ENCODE measurements at regions not wholly inside any gene's neighbourhood (a gene's known extent, or its start where the extent isn't known, plus 50 kb on each side); places are given as distances from the start of the nearest gene placed in this dataset.

GRCh38 chr2:234339501-234339900, 157.4 kb downstream of the ARL4C start:
- no peak overlapping the region for H2AFZ ChIP-seq (ENCODE audit: low read length)
- ATAC-seq (no peak), DNase-seq (ENCODE audit: low spot score) (no peak), FAIRE-seq (no peak)
- TF ChIP-seq SALL2 (CRISPR knock-in tag; IDR thresholded peaks at IDR 0.05) (no peak), HINFP (CRISPR knock-in tag; IDR thresholded peaks at IDR 0.05; ENCODE audit: low read depth) (no peak), ZNF468 (CRISPR knock-in tag; IDR thresholded peaks at IDR 0.05) (no peak), ELK4 (CRISPR knock-in tag; IDR thresholded peaks at IDR 0.05; ENCODE audit: borderline replicate concordance) (no peak), NAIF1 (CRISPR knock-in tag; IDR thresholded peaks at IDR 0.05; ENCODE audit: borderline replicate concordance) (no peak), ELF4 (CRISPR knock-in tag; IDR thresholded peaks at IDR 0.05; ENCODE audit: borderline replicate concordance) (no peak), BCL3 (CRISPR knock-in tag; IDR thresholded peaks at IDR 0.05) (no peak), ZNF292 (CRISPR knock-in tag; IDR thresholded peaks at IDR 0.05; ENCODE audit: borderline replicate concordance, low read depth) (no peak), JARID2 (CRISPR knock-in tag; IDR thresholded peaks at IDR 0.05; ENCODE audit: insufficient replicate concordance) (no peak), ZNF792 (CRISPR knock-in tag; IDR thresholded peaks at IDR 0.05) (no peak), ZNF589 (CRISPR knock-in tag; conservative IDR thresholded peaks at IDR 0.05) (no peak), ZZZ3 (CRISPR knock-in tag; IDR thresholded peaks at IDR 0.05; ENCODE audit: borderline replicate concordance) (no peak), RNF2 (conservative IDR thresholded peaks at IDR 0.05; ENCODE audit: low read depth) (no peak), MEIS2 (CRISPR knock-in tag; IDR thresholded peaks at IDR 0.05) (no peak), PHF8 (CRISPR knock-in tag; IDR thresholded peaks at IDR 0.05) (no peak), ZUFSP (CRISPR knock-in tag; IDR thresholded peaks at IDR 0.05; ENCODE audit: borderline replicate concordance) (no peak)
- no peaks in the 10 kb centered on the region for H3K4me1 ChIP-seq (ENCODE audit: insufficient read depth, low read length)
- in situ Hi-C loops (cut with HindIII; ENCODE audit: extremely low pct_ligation_motif_present, low pct_unique_long_range_greater_than_20kb) (no loop called here), intact Hi-C loops (cut with micrococcal nuclease; ENCODE audit: unreplicated experiment) (no loop called here)
- ChIA-PET CTCF (ENCODE audit: low intra/inter-chr PET ratio, low total read pairs) (no interaction called here), POLR2A (no interaction called here)
- H3K4me2 ChIP-seq (ENCODE audit: low read depth, low read length), result no peak overlapping the region
- H3K9ac ChIP-seq (ENCODE audit: insufficient read depth, low read depth, low read length), result no peak overlapping the region
- H3K27ac ChIP-seq (ENCODE audit: extremely low read length, insufficient read depth, low read length), result no peak overlapping the region
- no TSS peak for BruUV-seq (replicated peaks)
- peaks cover 0 to 12% of the 10 kb centered on the region in 2 experiments; a peak in 2 of 5 replicates for H3K27me3 ChIP-seq (ENCODE audit: control insufficient read depth in 1 of 2, insufficient read depth in 2 of 2, low read length in 2 of 2)
- WGBS (ENCODE audit: low lambda C conversion rate), result 57% methylated on average over 5 of the region's 5 CpGs
- no peaks in the 10 kb centered on the region for H3K79me2 ChIP-seq (ENCODE audit: insufficient read depth, low read length)
- no peaks in the 10 kb centered on the region for H3K36me3 ChIP-seq (replicated peaks in 1 of 2; ENCODE audit: control insufficient read depth in 1 of 2, insufficient read depth in 2 of 2, low read length in 2 of 2)
- no peaks in the 10 kb centered on the region for H4K20me1 ChIP-seq (ENCODE audit: insufficient read depth, low read length)
- no peak overlapping the region for H3K4me3 ChIP-seq (replicated peaks in 1 of 3; ENCODE audit: insufficient read depth in 1 of 3, low read depth in 2 of 3, low read length in 3 of 3)
- H3K9me3 ChIP-seq (ENCODE audit: low read length), result no peaks in the 10 kb centered on the region

Measured in HepG2 (cell line).